Left colon (tissue), 2 donors: ENCODE measurements at regions not wholly inside any gene's neighbourhood (a gene's known extent, or its start where the extent isn't known, plus 50 kb on each side); places are given as distances from the start of the nearest gene placed in this dataset.
"Not testable (repeated sequence)": the region's sequence is repeated elsewhere in the genome, so short reads cannot be mapped to it uniquely, and the experiment has no call there.

ENCODE experiments used
- ATAC-seq: fragments of 200-7000 bp; cut with Tn5 transposase; one replicate; pipeline ENCODE4 v1.9.1; 2020; ENCODE audit warnings: mild to moderate bottlenecking, moderate library complexity
- DNase-seq, 2 donors: peaks; one replicate each; pipeline ENCODE4 v3.0.0-alpha.2; 2020
- intact Hi-C, 2 donors: fragments of 100-400 bp; cut with DNase I in 1 of 2; cut with micrococcal nuclease in 1 of 2; formaldehyde crosslinking; loops; one replicate each; pipeline versions ENCODE4 v1.11.2 to v1.14.0; 2022; cut with DNase I, micrococcal nuclease
- donor health status: DM: no; HTN: no; CAD: no.
- donor health status: DM: yes; HTN: yes; CAD: no.

- intact Hi-C loops: no loop called here
- ATAC-seq (no peak), DNase-seq (no peak)
Measured at GRCh38 chr13:101003566-101003965, 329.0 kb upstream of the TMTC4 start.

- ATAC-seq (no peak), DNase-seq (no peak)
- intact Hi-C loops: no loop called here
Measured at GRCh38 chr13:100989392-100989791, 314.8 kb upstream of the TMTC4 start.

GRCh38 chr13:100988921-100989320 is 314.3 kb upstream of the TMTC4 start:
- DNase-seq (no peak), ATAC-seq (no peak)
- intact Hi-C loops: no loop called here

- DNase-seq (no peak), ATAC-seq (no peak)
- intact Hi-C loops: no loop called here
Measured at GRCh38 chr13:100987948-100988347, 313.4 kb upstream of the TMTC4 start.

GRCh38 chr13:100986571-100986970 is 312.0 kb upstream of the TMTC4 start:
- intact Hi-C loops: no loop called here
- DNase-seq (no peak), ATAC-seq (no peak)

GRCh38 chr13:100984085-100984705 is 309.6 kb upstream of the TMTC4 start:
- DNase-seq: no peak
- no peak for ATAC-seq
- intact Hi-C loops: no loop called here

- intact Hi-C loops: no loop called here
- DNase-seq (no peak), ATAC-seq (no peak)
Measured at GRCh38 chr13:100983111-100983510, 308.5 kb upstream of the TMTC4 start.

GRCh38 chr13:100980171-100980570 is 305.6 kb upstream of the TMTC4 start:
- DNase-seq: no peak
- intact Hi-C loops: no loop called here
- ATAC-seq: no peak

GRCh38 chr13:100977841-100978240 is 303.2 kb upstream of the TMTC4 start:
- intact Hi-C loops: no loop called here
- DNase-seq: no peak
- no peak for ATAC-seq

GRCh38 chr13:100976993-100977392 is 302.4 kb upstream of the TMTC4 start:
- ATAC-seq (no peak), DNase-seq (no peak)
- intact Hi-C loops: no loop called here

GRCh38 chr13:100975666-100976065 is 301.1 kb upstream of the TMTC4 start:
- ATAC-seq, intact Hi-C loops, DNase-seq: not testable (repeated sequence)

GRCh38 chr13:100962585-100962984 is 288.0 kb upstream of the TMTC4 start:
- DNase-seq: no peak
- no peak for ATAC-seq
- intact Hi-C loops: no loop called here

- intact Hi-C loops: no loop called here
- DNase-seq (no peak), ATAC-seq (no peak)
Measured at GRCh38 chr13:100961186-100961585, 286.6 kb upstream of the TMTC4 start.

GRCh38 chr13:100958831-100959230 is 284.2 kb upstream of the TMTC4 start:
- ATAC-seq (no peak), DNase-seq (no peak)
- intact Hi-C loops: no loop called here

GRCh38 chr13:100957741-100958140 is 283.1 kb upstream of the TMTC4 start:
- DNase-seq: no peak
- intact Hi-C loops: no loop called here
- no peak for ATAC-seq

- ATAC-seq (no peak), DNase-seq (no peak)
- intact Hi-C loops: no loop called here
Measured at GRCh38 chr13:100954430-100955305, 280.1 kb upstream of the TMTC4 start.

- ATAC-seq (no peak), DNase-seq (no peak)
- intact Hi-C loops: no loop called here
Measured at GRCh38 chr13:100951016-100951415, 276.4 kb upstream of the TMTC4 start.

- DNase-seq, intact Hi-C loops, ATAC-seq: not testable (repeated sequence)
Measured at GRCh38 chr13:100948937-100949336, 274.3 kb upstream of the TMTC4 start.

- ATAC-seq (no peak), DNase-seq (no peak)
- intact Hi-C loops: no loop called here
Measured at GRCh38 chr13:100946588-100946987, 272.0 kb upstream of the TMTC4 start.

GRCh38 chr13:100944791-100945345 is 270.3 kb upstream of the TMTC4 start:
- intact Hi-C loops: no loop called here
- DNase-seq (no peak), ATAC-seq (no peak)
